ENCODE measurements at regions not wholly inside any gene's neighbourhood (a gene's known extent, or its start where the extent isn't known, plus 50 kb on each side); places are given as distances from the start of the nearest gene placed in this dataset.

GRCh38 chr5:4480528-4481349 is 659.4 kb upstream of the ADAMTS16 start:
- no peaks in the 10 kb centered on the region for H3K27me3 Mint-ChIP-seq (ENCODE audit: low read depth)
- H3K4me3 Mint-ChIP-seq = no peak overlapping the region
- no peak for DNase-seq (ENCODE audit: low read depth, low spot score)
- H3K36me3 Mint-ChIP-seq (ENCODE audit: low read depth) = no peaks in the 10 kb centered on the region
- no peak overlapping the region for H3K27ac Mint-ChIP-seq (ENCODE audit: unreplicated experiment)
- H3K4me1 Mint-ChIP-seq = no peaks in the 10 kb centered on the region
- H3K9me3 Mint-ChIP-seq = peaks cover 9% of the 10 kb centered on the region
- TF ChIP-seq CTCF (conservative IDR thresholded peaks at IDR 0.05) = no peak

- Mint-ChIP-seq H3K36me3 (ENCODE audit: low read depth) (no peaks in the 10 kb centered on the region), H3K9me3 (peaks cover 2% of the 10 kb centered on the region), H3K27ac (ENCODE audit: unreplicated experiment) (no peak overlapping the region), H3K27me3 (ENCODE audit: low read depth) (no peaks in the 10 kb centered on the region), H3K4me1 (no peaks in the 10 kb centered on the region), H3K4me3 (no peak overlapping the region)
- no peak for DNase-seq (ENCODE audit: low read depth, low spot score)
- no peak for TF ChIP-seq CTCF (conservative IDR thresholded peaks at IDR 0.05)
These were observed 652.5 kb upstream of the ADAMTS16 start for GRCh38 chr5:4487581-4487980.

GRCh38 chr5:4511996-4512656 is 628.0 kb upstream of the ADAMTS16 start:
- no peaks in the 10 kb centered on the region for H3K9me3 Mint-ChIP-seq
- no peak overlapping the region for H3K27ac Mint-ChIP-seq (ENCODE audit: unreplicated experiment)
- peak overlapping the region; percentile 55 for H3K4me3 Mint-ChIP-seq

GRCh38 chr5:4513381-4513780 is 626.7 kb upstream of the ADAMTS16 start:
- peaks cover 27% of the 10 kb centered on the region for H3K4me1 Mint-ChIP-seq
- H3K9me3 Mint-ChIP-seq = no peaks in the 10 kb centered on the region
- no peak for DNase-seq (ENCODE audit: low read depth, low spot score)
- TF ChIP-seq CTCF (conservative IDR thresholded peaks at IDR 0.05) = no peak
- no peak overlapping the region for H3K4me3 Mint-ChIP-seq
- H3K27me3 Mint-ChIP-seq (ENCODE audit: low read depth) = peaks cover 34% of the 10 kb centered on the region
- H3K36me3 Mint-ChIP-seq (ENCODE audit: low read depth) = no peaks in the 10 kb centered on the region
- peak overlapping the region; percentile 61 for H3K27ac Mint-ChIP-seq (ENCODE audit: unreplicated experiment)

More at GRCh38 chr5:4511996-4512656, 628.0 kb upstream of the ADAMTS16 start:
- Mint-ChIP-seq H3K27me3 (ENCODE audit: low read depth) (peaks cover 34% of the 10 kb centered on the region), H3K4me1 (peaks cover 27% of the 10 kb centered on the region), H3K36me3 (ENCODE audit: low read depth) (no peaks in the 10 kb centered on the region)
- DNase-seq (ENCODE audit: low read depth, low spot score) = peak; percentile 56
- TF ChIP-seq CTCF (conservative IDR thresholded peaks at IDR 0.05) = peak; percentile 78

GRCh38 chr5:4514067-4514648 is 626.0 kb upstream of the ADAMTS16 start:
- no peak for TF ChIP-seq CTCF (conservative IDR thresholded peaks at IDR 0.05)
- Mint-ChIP-seq H3K36me3 (ENCODE audit: low read depth) (no peaks in the 10 kb centered on the region), H3K9me3 (no peaks in the 10 kb centered on the region), H3K27me3 (ENCODE audit: low read depth) (peaks cover 34% of the 10 kb centered on the region), H3K27ac (ENCODE audit: unreplicated experiment) (no peak overlapping the region), H3K4me1 (peaks cover 27% of the 10 kb centered on the region), H3K4me3 (no peak overlapping the region)
- DNase-seq (ENCODE audit: low read depth, low spot score) = no peak

All from neural crest cell (in vitro differentiated cells).